Upper lobe of left lung (tissue), 4 donors: ENCODE measurements at regions not wholly inside any gene's neighbourhood (a gene's known extent, or its start where the extent isn't known, plus 50 kb on each side); places are given as distances from the start of the nearest gene placed in this dataset.

ENCODE experiments used
- CTCF ChIP-seq, 6 experiments: fragments of 450-650 bp in 4 of 6; fragments of 200-600 bp in 2 of 6; sonication (generic) in 2 of 6; IDR thresholded peaks; one replicate each; pipeline ENCODE4 v1.5.1; 2016 to 2019; ENCODE audit warnings: antibody characterized with exemption in 6 of 6
- POLR2A ChIP-seq, 4 donors: fragments of 450-650 bp; IDR thresholded peaks; one replicate each; pipeline ENCODE4 v1.5.1; 2016 to 2017; ENCODE audit warnings: antibody characterized with exemption in 4 of 4, mild to moderate bottlenecking in 2 of 4

GRCh38 chr6:27837625-27838057 is 74.6 kb downstream of the OR2B2 start:
- TF ChIP-seq CTCF (IDR thresholded peaks at IDR 0.05) (no peak), POLR2A (IDR thresholded peaks at IDR 0.05) (no peak)
